Left lung (tissue), 4 donors: ENCODE measurements at regions not wholly inside any gene's neighbourhood (a gene's known extent, or its start where the extent isn't known, plus 50 kb on each side); places are given as distances from the start of the nearest gene placed in this dataset.

ENCODE experiments used
- ATAC-seq: fragments of 200-7000 bp; cut with Tn5 transposase; one replicate; pipeline ENCODE4 v1.9.1; 2020; ENCODE audit warnings: moderate library complexity
- DNase-seq, 4 donors: peaks; one replicate each; pipeline ENCODE4 v3.0.0-alpha.2; 2013 to 2020
- H3K27ac ChIP-seq, 2 donors: fragments of 200-600 bp; sonication (generic) in 1 of 2; one replicate each; pipeline versions ENCODE4 v1.5.0 to v1.8.0; 2020 to 2021
- H3K27me3 ChIP-seq, 2 donors: fragments of 200-600 bp; sonication (generic) in 1 of 2; one replicate each; pipeline versions ENCODE4 v1.5.0 to v1.8.0; 2020 to 2021
- H3K36me3 ChIP-seq, 2 donors: fragments of 200-600 bp; sonication (generic) in 1 of 2; one replicate each; pipeline versions ENCODE4 v1.5.0 to v1.8.0; 2020 to 2021
- H3K4me1 ChIP-seq, 2 donors: fragments of 200-600 bp; one replicate each; pipeline ENCODE4 v1.8.0; 2021
- H3K4me3 ChIP-seq, 2 donors: fragments of 200-600 bp; sonication (generic) in 1 of 2; one replicate each; pipeline versions ENCODE4 v1.5.0 to v1.8.0; 2020 to 2021; ENCODE audit warnings: mild to moderate bottlenecking in 1 of 2
- H3K9me3 ChIP-seq, 2 donors: fragments of 200-600 bp; sonication (generic) in 1 of 2; one replicate each; pipeline versions ENCODE4 v1.5.0 to v1.8.0; 2020 to 2021
- intact Hi-C, 2 donors: fragments of 100-400 bp; cut with DNase I; formaldehyde crosslinking; loops; one replicate each; pipeline versions ENCODE4 v1.11.2 to v1.14.2; 2022
- TF ChIP-seq, protein P1 (sequence below), 2 donors: fragments of 200-600 bp; sonication (generic) in 1 of 2; IDR thresholded peaks; one replicate each; pipeline versions ENCODE4 v1.5.0 to v1.8.0; 2021; ENCODE audit warnings: antibody characterized with exemption in 2 of 2
- donor health status: DM: no; HTN: yes; CAD: no.
- donor health status: DM: no; HTN: no; CAD: no.

DNA sequence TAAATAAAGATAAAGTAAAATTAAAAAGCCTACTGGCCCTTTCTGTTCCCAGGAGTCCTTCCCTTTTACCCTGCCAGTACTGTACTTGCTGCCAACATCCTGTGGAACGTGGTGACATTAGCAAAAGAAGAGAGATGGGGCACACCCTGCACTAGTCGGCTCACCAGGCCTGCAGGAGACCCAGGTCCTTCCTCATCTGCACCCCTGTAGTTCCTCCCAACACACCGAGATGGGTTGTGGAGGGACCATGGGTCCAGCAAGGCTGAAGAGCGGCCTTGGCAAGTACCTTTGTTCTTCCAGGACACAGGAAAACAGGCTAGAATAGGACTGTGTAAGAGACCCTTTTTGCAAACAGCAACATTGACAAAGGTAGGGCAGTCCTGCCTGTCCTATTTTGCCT lies 98.7 kb upstream of the TMPRSS2 start:
- Histone ChIP-seq H3K9me3 (no peaks in the 10 kb centered on the region), H3K36me3 (no peaks in the 10 kb centered on the region), H3K27ac (no peak overlapping the region), H3K4me1 (peaks cover 2 to 3% of the 10 kb centered on the region in 2 donors), H3K27me3 (peaks cover 0 to 28% of the 10 kb centered on the region in 2 donors), H3K4me3 (no peak overlapping the region)
- DNase-seq = no peak
- intact Hi-C loops = no loop called here
- TF ChIP-seq, protein P1, sequence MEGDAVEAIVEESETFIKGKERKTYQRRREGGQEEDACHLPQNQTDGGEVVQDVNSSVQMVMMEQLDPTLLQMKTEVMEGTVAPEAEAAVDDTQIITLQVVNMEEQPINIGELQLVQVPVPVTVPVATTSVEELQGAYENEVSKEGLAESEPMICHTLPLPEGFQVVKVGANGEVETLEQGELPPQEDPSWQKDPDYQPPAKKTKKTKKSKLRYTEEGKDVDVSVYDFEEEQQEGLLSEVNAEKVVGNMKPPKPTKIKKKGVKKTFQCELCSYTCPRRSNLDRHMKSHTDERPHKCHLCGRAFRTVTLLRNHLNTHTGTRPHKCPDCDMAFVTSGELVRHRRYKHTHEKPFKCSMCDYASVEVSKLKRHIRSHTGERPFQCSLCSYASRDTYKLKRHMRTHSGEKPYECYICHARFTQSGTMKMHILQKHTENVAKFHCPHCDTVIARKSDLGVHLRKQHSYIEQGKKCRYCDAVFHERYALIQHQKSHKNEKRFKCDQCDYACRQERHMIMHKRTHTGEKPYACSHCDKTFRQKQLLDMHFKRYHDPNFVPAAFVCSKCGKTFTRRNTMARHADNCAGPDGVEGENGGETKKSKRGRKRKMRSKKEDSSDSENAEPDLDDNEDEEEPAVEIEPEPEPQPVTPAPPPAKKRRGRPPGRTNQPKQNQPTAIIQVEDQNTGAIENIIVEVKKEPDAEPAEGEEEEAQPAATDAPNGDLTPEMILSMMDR (IDR thresholded peaks at IDR 0.05) = no peak
- ATAC-seq = no peak

DNA sequence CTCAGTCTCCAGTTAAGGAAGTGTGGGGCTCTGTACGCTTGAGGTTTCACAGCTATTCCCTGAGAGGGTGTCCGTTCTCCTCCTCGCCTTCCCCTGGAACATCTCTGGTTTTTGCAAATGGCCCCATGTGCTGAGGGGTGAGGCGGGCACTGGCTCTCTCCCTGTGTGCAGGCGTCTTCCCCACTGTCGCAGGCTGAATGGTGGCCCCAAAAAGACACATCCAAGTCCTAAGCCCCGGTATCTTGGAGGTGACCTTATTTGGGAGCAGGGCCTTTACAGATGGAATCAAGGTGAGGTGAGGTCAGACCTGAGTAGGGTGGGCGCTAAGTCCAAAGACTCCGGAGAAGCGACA lies 98.0 kb upstream of the TMPRSS2 start:
- no peaks in the 10 kb centered on the region for H3K36me3 ChIP-seq
- DNase-seq = no peak
- no peak for ATAC-seq
- no peaks in the 10 kb centered on the region for H3K9me3 ChIP-seq
- H3K4me3 ChIP-seq = no peak overlapping the region
- no peak overlapping the region for H3K27ac ChIP-seq
- intact Hi-C loops = no loop called here
- H3K4me1 ChIP-seq = peaks cover 0 to 3% of the 10 kb centered on the region in 2 donors
- TF ChIP-seq, protein P1 (IDR thresholded peaks at IDR 0.05) = no peak
- H3K27me3 ChIP-seq = peaks cover 0 to 21% of the 10 kb centered on the region in 2 donors

DNA sequence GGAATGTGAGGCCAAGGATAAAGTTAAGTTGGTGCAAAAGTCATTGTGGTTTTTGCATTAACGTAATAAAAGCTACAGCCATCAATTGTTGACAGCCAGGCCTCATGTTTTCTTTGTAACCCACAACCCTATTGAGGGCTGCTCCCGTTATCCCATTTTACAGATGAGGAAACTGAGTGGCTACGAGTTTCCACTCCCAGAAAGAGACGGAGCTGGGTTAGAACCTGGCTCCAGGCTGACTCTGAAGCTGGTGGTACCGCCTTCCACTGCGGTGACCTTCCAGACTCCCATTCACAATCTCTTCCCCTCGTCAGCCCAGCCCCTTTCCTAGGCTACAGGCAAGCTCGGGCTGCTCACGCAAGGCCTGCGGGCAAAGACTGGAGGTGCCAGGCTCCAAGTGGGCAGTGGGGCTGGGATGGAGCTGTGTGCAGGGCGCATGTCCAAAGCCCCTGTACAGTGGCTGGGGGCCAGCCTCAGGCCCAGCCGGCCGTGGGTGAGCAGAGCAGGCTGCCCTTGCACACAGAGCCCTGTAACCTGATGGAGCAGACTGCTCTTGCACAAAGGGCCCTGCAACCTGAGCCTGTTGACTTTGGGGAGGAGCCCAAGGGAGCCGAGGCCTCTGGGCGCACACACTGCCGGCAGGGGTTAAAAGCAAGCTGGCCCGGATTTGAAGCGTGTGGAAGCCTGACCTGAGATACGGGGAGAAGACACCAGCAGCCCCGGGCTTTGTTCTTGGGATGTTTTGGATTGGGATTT lies 97.4 kb upstream of the TMPRSS2 start:
- DNase-seq = no peak
- intact Hi-C loops = no loop called here
- Histone ChIP-seq H3K27ac (no peak overlapping the region), H3K27me3 (peaks cover 0 to 15% of the 10 kb centered on the region in 2 donors), H3K4me3 (no peak overlapping the region), H3K36me3 (no peaks in the 10 kb centered on the region), H3K9me3 (no peaks in the 10 kb centered on the region), H3K4me1 (peaks cover 0 to 3% of the 10 kb centered on the region in 2 donors)
- peak; percentile 51 for ATAC-seq
- TF ChIP-seq, protein P1 (IDR thresholded peaks at IDR 0.05) = no peak

DNA sequence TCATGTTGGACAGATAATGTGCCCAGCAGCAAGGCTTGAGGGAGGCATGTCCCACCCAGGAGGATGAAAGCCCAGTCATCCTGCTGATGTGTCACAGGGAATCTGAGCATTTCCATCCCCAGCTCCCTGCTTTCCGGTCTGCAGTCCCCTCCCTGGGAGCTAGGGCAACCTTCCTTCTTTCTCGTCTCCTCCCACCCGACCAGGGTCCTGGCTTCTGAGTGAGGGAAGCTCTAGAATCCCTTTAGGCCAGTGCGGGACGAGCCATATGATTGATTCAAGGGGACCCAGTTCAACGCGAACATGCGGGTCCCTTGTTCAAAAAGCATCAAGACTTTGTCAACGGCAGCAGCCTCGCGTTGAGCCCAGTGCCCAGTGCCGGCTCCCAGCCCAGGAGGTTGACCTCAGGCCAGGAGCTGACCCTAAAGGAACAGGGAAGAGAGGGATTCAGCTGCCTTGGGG lies 96.7 kb upstream of the TMPRSS2 start:
- no peaks in the 10 kb centered on the region for H3K9me3 ChIP-seq
- TF ChIP-seq, protein P1 (IDR thresholded peaks at IDR 0.05) = no peak
- intact Hi-C loops = no loop called here
- no peak overlapping the region for H3K4me3 ChIP-seq
- ATAC-seq (no peak), DNase-seq (no peak)
- H3K27ac ChIP-seq = no peak overlapping the region
- H3K4me1 ChIP-seq = peaks cover 0 to 3% of the 10 kb centered on the region in 2 donors
- H3K36me3 ChIP-seq = no peaks in the 10 kb centered on the region
- peaks cover 0 to 8% of the 10 kb centered on the region in 2 donors for H3K27me3 ChIP-seq

DNA sequence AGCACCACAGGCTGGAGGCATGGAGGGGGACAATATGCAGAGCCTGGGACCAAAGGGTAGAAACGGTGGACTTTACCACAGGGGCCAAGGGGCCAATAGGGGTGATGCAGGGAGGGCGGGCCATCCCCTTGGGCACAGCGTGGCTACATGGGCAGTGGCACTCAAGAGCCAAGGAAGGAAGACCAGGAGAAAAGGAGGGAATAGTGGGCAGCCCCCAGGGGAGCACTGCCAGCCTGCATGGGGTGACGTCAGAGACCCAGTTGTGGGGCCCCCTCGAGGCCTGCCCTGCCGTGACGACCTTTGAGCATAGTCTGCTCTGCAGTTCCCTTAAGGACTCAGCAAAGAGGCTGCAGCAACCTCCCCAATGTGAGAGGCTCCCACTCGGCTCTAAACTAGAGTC lies 95.5 kb upstream of the TMPRSS2 start:
- Histone ChIP-seq H3K27ac (no peak overlapping the region), H3K27me3 (peaks cover 0 to 5% of the 10 kb centered on the region in 2 donors), H3K4me1 (peaks cover 0 to 3% of the 10 kb centered on the region in 2 donors), H3K4me3 (no peak overlapping the region), H3K9me3 (no peaks in the 10 kb centered on the region), H3K36me3 (no peaks in the 10 kb centered on the region)
- intact Hi-C loops = no loop called here
- ATAC-seq (no peak), DNase-seq (no peak)
- TF ChIP-seq, protein P1 (IDR thresholded peaks at IDR 0.05) = no peak
